ENCODE measurements at regions not wholly inside any gene's neighbourhood (a gene's known extent, or its start where the extent isn't known, plus 50 kb on each side); places are given as distances from the start of the nearest gene placed in this dataset.
"Not testable (repeated sequence)": the region's sequence is repeated elsewhere in the genome, so short reads cannot be mapped to it uniquely, and the experiment has no call there.

GRCh38 chrX:126641076-126641475 lies 88.5 kb upstream of the DCAF12L1 start:
- peaks cover 26% of the 10 kb centered on the region for H3K9me3 Mint-ChIP-seq (ENCODE audit: low read depth)
- peak; percentile 60 for DNase-seq (ENCODE audit: low spot score)
- H3K4me3 Mint-ChIP-seq (ENCODE audit: unreplicated experiment); H3K4me1 Mint-ChIP-seq (ENCODE audit: low read depth); H3K36me3 Mint-ChIP-seq (ENCODE audit: low read depth); H3K27me3 Mint-ChIP-seq (ENCODE audit: low read depth); H3K27ac Mint-ChIP-seq (ENCODE audit: unreplicated experiment): not testable (repeated sequence)

- no peak overlapping the region for H3K27ac Mint-ChIP-seq (ENCODE audit: unreplicated experiment)
- no peak overlapping the region for H3K4me3 Mint-ChIP-seq (ENCODE audit: unreplicated experiment)
- DNase-seq (ENCODE audit: low spot score) = no peak
- no peaks in the 10 kb centered on the region for H3K36me3 Mint-ChIP-seq (ENCODE audit: low read depth)
- no peaks in the 10 kb centered on the region for H3K4me1 Mint-ChIP-seq (ENCODE audit: low read depth)
- H3K9me3 Mint-ChIP-seq (ENCODE audit: low read depth) = peaks cover 8% of the 10 kb centered on the region
- TF ChIP-seq CTCF (IDR thresholded peaks at IDR 0.05) = no peak
- no peaks in the 10 kb centered on the region for H3K27me3 Mint-ChIP-seq (ENCODE audit: low read depth)
Observed at GRCh38 chrX:126655061-126655460, 102.4 kb upstream of the DCAF12L1 start.

- Mint-ChIP-seq H3K27ac (ENCODE audit: unreplicated experiment) (no peak overlapping the region), H3K4me1 (ENCODE audit: low read depth) (no peaks in the 10 kb centered on the region), H3K4me3 (ENCODE audit: unreplicated experiment) (no peak overlapping the region), H3K9me3 (ENCODE audit: low read depth) (peaks cover 8% of the 10 kb centered on the region), H3K36me3 (ENCODE audit: low read depth) (no peaks in the 10 kb centered on the region), H3K27me3 (ENCODE audit: low read depth) (no peaks in the 10 kb centered on the region)
- DNase-seq (ENCODE audit: low spot score) = no peak
- TF ChIP-seq CTCF (IDR thresholded peaks at IDR 0.05) = no peak
Observed at GRCh38 chrX:126658447-126658846, 105.8 kb upstream of the DCAF12L1 start.

DNA sequence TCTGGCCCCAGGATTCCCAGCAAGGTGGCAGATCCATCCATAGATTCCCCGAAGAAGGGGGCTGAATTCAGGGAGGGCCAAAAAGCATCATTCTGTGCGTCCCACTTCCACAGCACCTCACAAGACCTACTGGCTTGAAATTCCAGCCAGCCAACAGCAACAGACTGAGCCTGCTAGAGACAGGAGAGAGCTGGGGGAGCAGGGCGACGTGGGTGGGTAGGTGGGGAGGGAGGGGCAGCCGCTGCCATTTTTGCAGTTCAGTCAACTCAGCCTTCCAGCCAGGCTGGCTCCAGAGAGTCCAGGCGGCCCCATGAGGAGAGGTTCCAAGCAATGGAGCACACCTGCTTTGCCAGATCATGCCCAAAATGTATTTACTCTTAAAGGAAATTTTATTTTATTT lies 117.6 kb upstream of the DCAF12L1 start:
- no peak for TF ChIP-seq CTCF (IDR thresholded peaks at IDR 0.05)
- H3K27me3 Mint-ChIP-seq (ENCODE audit: low read depth) = no peaks in the 10 kb centered on the region
- peaks cover 1% of the 10 kb centered on the region for H3K36me3 Mint-ChIP-seq (ENCODE audit: low read depth)
- H3K4me3 Mint-ChIP-seq (ENCODE audit: unreplicated experiment) = no peak overlapping the region
- H3K27ac Mint-ChIP-seq (ENCODE audit: unreplicated experiment) = no peak overlapping the region
- H3K4me1 Mint-ChIP-seq (ENCODE audit: low read depth) = no peaks in the 10 kb centered on the region
- peaks cover 29% of the 10 kb centered on the region for H3K9me3 Mint-ChIP-seq (ENCODE audit: low read depth)
- DNase-seq (ENCODE audit: low spot score) = peak; percentile 58

- H3K36me3 Mint-ChIP-seq (ENCODE audit: low read depth); H3K4me1 Mint-ChIP-seq (ENCODE audit: low read depth); H3K27me3 Mint-ChIP-seq (ENCODE audit: low read depth); H3K27ac Mint-ChIP-seq (ENCODE audit: unreplicated experiment); H3K4me3 Mint-ChIP-seq (ENCODE audit: unreplicated experiment): not testable (repeated sequence)
- peak; percentile 44 for DNase-seq (ENCODE audit: low spot score)
- peaks cover 49% of the 10 kb centered on the region for H3K9me3 Mint-ChIP-seq (ENCODE audit: low read depth)
Observed at GRCh38 chrX:126673366-126673765, 120.8 kb upstream of the DCAF12L1 start.

- H3K4me1 Mint-ChIP-seq (ENCODE audit: low read depth); H3K27ac Mint-ChIP-seq (ENCODE audit: unreplicated experiment); H3K36me3 Mint-ChIP-seq (ENCODE audit: low read depth); H3K4me3 Mint-ChIP-seq (ENCODE audit: unreplicated experiment); H3K27me3 Mint-ChIP-seq (ENCODE audit: low read depth): not testable (repeated sequence)
- H3K9me3 Mint-ChIP-seq (ENCODE audit: low read depth) = peaks cover 50% of the 10 kb centered on the region
- DNase-seq (ENCODE audit: low spot score) = peak; percentile 86
Observed at GRCh38 chrX:126673816-126674491, 121.3 kb upstream of the DCAF12L1 start.

- DNase-seq (ENCODE audit: low spot score) = no peak
- Mint-ChIP-seq H3K4me3 (ENCODE audit: unreplicated experiment) (no peak overlapping the region), H3K27me3 (ENCODE audit: low read depth) (no peaks in the 10 kb centered on the region), H3K4me1 (ENCODE audit: low read depth) (no peaks in the 10 kb centered on the region), H3K36me3 (ENCODE audit: low read depth) (no peaks in the 10 kb centered on the region), H3K9me3 (ENCODE audit: low read depth) (peaks cover 11% of the 10 kb centered on the region), H3K27ac (ENCODE audit: unreplicated experiment) (no peak overlapping the region)
- TF ChIP-seq CTCF (IDR thresholded peaks at IDR 0.05) = no peak
Observed at GRCh38 chrX:126695375-126695896, 124.1 kb upstream of the PRR32 start.
